Tibial artery (tissue), 4 donors: ENCODE measurements at regions not wholly inside any gene's neighbourhood (a gene's known extent, or its start where the extent isn't known, plus 50 kb on each side); places are given as distances from the start of the nearest gene placed in this dataset.

Experiments
- DNase-seq, 2 donors: peaks; one replicate each; pipeline ENCODE4 v3.0.0-alpha.2; 2019
- H3K27ac ChIP-seq, 2 donors: fragments of 200-600 bp; sonication (generic) in 1 of 2; 1 replicate in 1 of 2; 2 replicates in 1 of 2; pipeline ENCODE4 v1.5.1; 2018 to 2019; ENCODE audit warnings: mild to moderate bottlenecking in 1 of 2
- H3K27me3 ChIP-seq, 2 donors: fragments of 200-600 bp; sonication (generic) in 1 of 2; one replicate each; pipeline versions ENCODE4 v1.5.1 to v1.6.0; 2016 to 2019
- H3K36me3 ChIP-seq, 3 donors: fragments of 200-600 bp; sonication (generic) in 2 of 3; one replicate each; pipeline ENCODE4 v1.5.1; 2016 to 2019; ENCODE audit warnings: mild to moderate bottlenecking in 2 of 3
- H3K4me1 ChIP-seq, 4 donors: fragments of 200-600 bp; sonication (generic) in 2 of 4; 1 replicate in 3 of 4; 2 replicates in 1 of 4; pipeline ENCODE4 v1.5.1; 2016 to 2019
- H3K4me3 ChIP-seq, 2 donors: fragments of 200-600 bp; sonication (generic) in 1 of 2; 1 replicate in 1 of 2; 2 replicates in 1 of 2; pipeline ENCODE4 v1.5.1; 2018 to 2019; ENCODE audit warnings: mild to moderate bottlenecking in 2 of 2
- H3K9me3 ChIP-seq, 3 donors: fragments of 200-600 bp; sonication (generic) in 1 of 3; one replicate each; pipeline ENCODE4 v1.5.1; 2016 to 2019
- intact Hi-C: fragments of 100-400 bp; cut with DNase I; formaldehyde crosslinking; loops from one replicate; pipeline ENCODE4 v1.15.0; 2023; ENCODE audit warnings: low total_unique reads
- TF ChIP-seq, protein P1 (sequence below), 2 experiments: fragments of 200-600 bp in 1 of 2; fragments of 450-650 bp in 1 of 2; IDR thresholded peaks; one replicate each; pipeline ENCODE4 v1.5.1; 2017 to 2019; ENCODE audit warnings: antibody characterized with exemption in 2 of 2, mild to moderate bottlenecking in 1 of 2, moderate library complexity in 1 of 2

DNA sequence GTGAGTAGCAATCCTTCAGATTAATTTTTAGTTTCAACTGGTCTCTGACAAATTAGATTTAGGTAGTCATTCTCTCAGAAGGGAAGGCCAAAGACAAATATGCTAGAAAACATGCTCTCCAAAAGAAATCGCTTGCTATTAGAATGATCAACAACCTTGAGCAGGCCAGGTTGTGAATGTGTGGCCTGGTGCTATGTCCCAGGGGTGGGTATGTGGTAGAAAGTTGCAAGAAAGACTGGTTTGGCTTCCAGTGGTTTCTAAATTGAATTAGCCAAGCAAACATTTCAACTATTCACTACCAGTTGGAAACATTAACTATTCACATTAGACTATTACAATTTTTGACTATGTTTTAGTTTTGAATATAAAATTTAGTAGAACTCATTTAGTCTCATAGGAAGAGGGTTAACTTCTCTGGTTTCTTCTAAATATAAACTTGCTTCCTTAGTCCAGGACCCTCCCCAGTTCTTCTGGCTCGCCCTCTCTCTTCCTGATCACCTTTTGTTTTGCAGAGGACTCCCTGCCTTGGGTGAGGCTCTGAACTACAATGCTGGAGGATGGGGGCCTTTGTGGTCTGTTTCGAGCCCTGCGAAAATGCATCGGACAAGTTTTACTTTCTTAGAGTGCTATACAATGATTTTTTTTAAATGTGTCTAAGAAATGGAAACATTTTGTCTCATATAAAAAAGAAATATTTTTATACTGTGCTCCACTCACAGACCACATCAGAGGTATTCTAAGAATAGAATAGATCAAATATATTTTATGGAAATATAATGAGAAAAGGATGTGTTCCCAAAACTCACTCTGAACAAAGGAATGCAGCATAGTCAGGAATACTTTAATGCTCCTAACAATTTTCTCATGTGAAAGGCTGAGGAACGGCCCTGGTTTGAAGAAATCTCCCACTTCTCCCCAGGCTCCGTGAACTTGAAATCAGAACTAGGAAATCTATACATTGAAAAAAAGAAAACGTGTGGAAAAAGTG is 375.0 kb upstream of the ZEB2 start:
- intact Hi-C loops = no loop called here
- H3K36me3 ChIP-seq = no peaks in the 10 kb centered on the region
- no peaks in the 10 kb centered on the region for H3K4me1 ChIP-seq
- H3K27me3 ChIP-seq = no peaks in the 10 kb centered on the region
- H3K27ac ChIP-seq = no peak overlapping the region
- H3K9me3 ChIP-seq = no peaks in the 10 kb centered on the region
- no peak overlapping the region for H3K4me3 ChIP-seq
- TF ChIP-seq, protein P1, sequence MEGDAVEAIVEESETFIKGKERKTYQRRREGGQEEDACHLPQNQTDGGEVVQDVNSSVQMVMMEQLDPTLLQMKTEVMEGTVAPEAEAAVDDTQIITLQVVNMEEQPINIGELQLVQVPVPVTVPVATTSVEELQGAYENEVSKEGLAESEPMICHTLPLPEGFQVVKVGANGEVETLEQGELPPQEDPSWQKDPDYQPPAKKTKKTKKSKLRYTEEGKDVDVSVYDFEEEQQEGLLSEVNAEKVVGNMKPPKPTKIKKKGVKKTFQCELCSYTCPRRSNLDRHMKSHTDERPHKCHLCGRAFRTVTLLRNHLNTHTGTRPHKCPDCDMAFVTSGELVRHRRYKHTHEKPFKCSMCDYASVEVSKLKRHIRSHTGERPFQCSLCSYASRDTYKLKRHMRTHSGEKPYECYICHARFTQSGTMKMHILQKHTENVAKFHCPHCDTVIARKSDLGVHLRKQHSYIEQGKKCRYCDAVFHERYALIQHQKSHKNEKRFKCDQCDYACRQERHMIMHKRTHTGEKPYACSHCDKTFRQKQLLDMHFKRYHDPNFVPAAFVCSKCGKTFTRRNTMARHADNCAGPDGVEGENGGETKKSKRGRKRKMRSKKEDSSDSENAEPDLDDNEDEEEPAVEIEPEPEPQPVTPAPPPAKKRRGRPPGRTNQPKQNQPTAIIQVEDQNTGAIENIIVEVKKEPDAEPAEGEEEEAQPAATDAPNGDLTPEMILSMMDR (IDR thresholded peaks at IDR 0.05) = no peak
- no peak for DNase-seq

DNA sequence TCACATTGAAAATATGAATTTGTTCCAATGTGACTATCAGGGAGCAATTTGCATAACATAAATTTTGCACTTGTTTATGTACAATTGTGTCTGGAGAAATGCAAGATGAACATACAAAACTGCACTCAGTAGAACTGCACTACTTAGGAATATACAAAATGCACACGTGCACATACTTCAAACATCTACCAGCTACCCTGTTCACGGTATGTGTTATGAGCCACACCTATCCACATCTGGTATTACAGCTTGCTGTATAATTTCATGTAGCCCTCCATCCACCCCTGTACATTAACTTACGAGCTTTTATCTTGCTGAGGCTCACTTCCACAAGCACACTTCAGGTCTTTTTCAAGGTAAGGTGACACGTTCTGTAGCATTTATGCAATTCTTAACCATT is 373.5 kb upstream of the ZEB2 start:
- no peaks in the 10 kb centered on the region for H3K9me3 ChIP-seq
- H3K4me1 ChIP-seq = no peaks in the 10 kb centered on the region
- intact Hi-C loops = no loop called here
- H3K27me3 ChIP-seq = no peaks in the 10 kb centered on the region
- H3K27ac ChIP-seq = no peak overlapping the region
- no peak for DNase-seq
- no peaks in the 10 kb centered on the region for H3K36me3 ChIP-seq
- TF ChIP-seq, protein P1 (IDR thresholded peaks at IDR 0.05) = no peak
- no peak overlapping the region for H3K4me3 ChIP-seq

DNA sequence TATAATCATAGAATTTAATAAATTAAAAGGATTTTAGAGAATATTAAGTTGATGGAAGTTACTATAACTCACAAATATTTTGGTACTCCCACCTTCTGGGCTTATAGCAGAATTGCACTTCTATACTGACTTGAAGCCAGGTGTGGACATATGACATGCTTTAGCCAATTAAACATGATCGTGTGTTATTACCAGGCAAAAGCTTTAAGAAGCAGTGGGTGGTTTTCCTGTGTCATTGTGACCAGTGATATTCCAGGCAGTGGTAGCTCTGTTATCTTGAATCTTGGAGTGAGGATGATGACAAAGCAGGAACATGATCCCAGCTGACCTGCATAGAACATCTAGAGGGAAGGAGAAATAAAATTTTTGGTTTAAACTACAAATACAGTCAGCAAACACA is 370.9 kb upstream of the ZEB2 start:
- no peaks in the 10 kb centered on the region for H3K36me3 ChIP-seq
- H3K27me3 ChIP-seq = no peaks in the 10 kb centered on the region
- H3K4me3 ChIP-seq = no peak overlapping the region
- no peak for DNase-seq
- no peaks in the 10 kb centered on the region for H3K9me3 ChIP-seq
- TF ChIP-seq, protein P1 (IDR thresholded peaks at IDR 0.05) = no peak
- H3K27ac ChIP-seq = no peak overlapping the region
- H3K4me1 ChIP-seq = peaks cover 0 to 12% (median 3%) of the 10 kb centered on the region in 4 donors
- intact Hi-C loops = no loop called here

DNA sequence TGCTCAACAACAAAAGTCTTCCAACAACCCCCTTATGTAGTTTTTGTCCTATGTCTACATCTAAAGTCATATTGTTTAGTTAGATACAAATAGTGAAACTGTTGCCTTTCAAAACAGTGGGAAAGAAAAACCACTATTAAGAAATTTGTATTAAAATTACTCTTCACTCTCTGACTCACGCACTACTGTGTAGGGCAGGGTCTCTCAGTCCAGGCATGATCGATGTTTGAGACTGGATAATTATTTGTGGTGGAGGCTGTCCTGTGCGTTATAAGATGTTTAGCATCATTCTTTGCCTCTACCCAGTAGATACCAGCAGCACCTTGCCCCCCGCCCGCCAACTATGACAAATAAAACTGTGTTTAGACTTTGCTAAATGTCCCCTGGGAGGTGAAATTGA is 369.4 kb upstream of the ZEB2 start:
- H3K27ac ChIP-seq = no peak overlapping the region
- TF ChIP-seq, protein P1 (IDR thresholded peaks at IDR 0.05) = no peak
- H3K9me3 ChIP-seq = no peaks in the 10 kb centered on the region
- no peaks in the 10 kb centered on the region for H3K27me3 ChIP-seq
- no peaks in the 10 kb centered on the region for H3K36me3 ChIP-seq
- peaks cover 0 to 12% (median 3%) of the 10 kb centered on the region in 4 donors for H3K4me1 ChIP-seq
- intact Hi-C loops = no loop called here
- H3K4me3 ChIP-seq = no peak overlapping the region
- DNase-seq = no peak

DNA sequence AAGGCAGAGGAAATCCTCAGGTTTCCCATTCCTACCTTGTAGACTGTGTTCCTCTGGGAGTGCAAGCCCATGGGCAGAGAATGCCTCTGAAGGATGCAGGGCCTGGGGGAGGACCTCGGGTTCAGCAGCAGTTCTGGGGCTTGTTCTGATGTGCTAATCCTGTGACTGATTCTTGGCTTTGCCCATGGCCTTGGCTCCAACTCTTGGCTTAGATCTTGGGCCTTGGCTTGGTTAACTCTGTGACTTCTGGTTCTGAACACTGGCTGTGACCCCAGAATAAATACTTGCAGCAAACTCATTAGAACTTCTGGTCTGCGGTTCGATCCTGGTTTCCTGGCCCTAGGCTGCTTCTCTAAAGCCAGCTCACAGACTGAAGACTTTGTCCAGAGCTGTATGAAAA is 366.9 kb upstream of the ZEB2 start:
- H3K4me3 ChIP-seq = no peak overlapping the region
- TF ChIP-seq, protein P1 (IDR thresholded peaks at IDR 0.05) = no peak
- no peaks in the 10 kb centered on the region for H3K27me3 ChIP-seq
- peaks cover 0 to 12% (median 3%) of the 10 kb centered on the region in 4 donors for H3K4me1 ChIP-seq
- H3K27ac ChIP-seq = no peak overlapping the region
- DNase-seq = peak; percentile 60 to 79
- H3K36me3 ChIP-seq = no peaks in the 10 kb centered on the region
- no peaks in the 10 kb centered on the region for H3K9me3 ChIP-seq
- intact Hi-C loops = no loop called here
